H1 (cell line): ENCODE measurements at regions not wholly inside any gene's neighbourhood (a gene's known extent, or its start where the extent isn't known, plus 50 kb on each side); places are given as distances from the start of the nearest gene placed in this dataset.

Experiments used
- CTCF ChIA-PET: fragments of 300-600 bp; sonication (Branson Sonifier 250); formaldehyde crosslinking; loops from one replicate; lab custom pipeline; 2021; ENCODE audit not compliant: partially characterized antibody; lab: Charles Lee
- POLR2A ChIA-PET: fragments of 300-600 bp; sonication (Branson Sonifier 250); formaldehyde crosslinking; loops from one replicate; lab custom pipeline; 2021; ENCODE audit warnings: inconsistent platforms; ENCODE audit not compliant: partially characterized antibody; lab: Charles Lee
- DNase-seq, 2 experiments: peaks; one replicate each; pipeline versions ENCODE4 v3.0.0 to v3.0.0-alpha.2; 2010 to 2022; ENCODE audit warnings: low spot score in 2 of 2, low read depth in 1 of 2, mixed read lengths in 1 of 2
- FAIRE-seq: peaks from 2 replicates; lab custom pipeline; 2011; peaks lifted over from hg19 to GRCh38; lab: Jason Lieb, UNC
- H2AFZ ChIP-seq: 2 replicates; pipeline ENCODE4 v1.8.1; 2012; ENCODE audit warnings: low read length, inconsistent platforms
- H2AK5ac ChIP-seq: 2 replicates; pipeline ENCODE4 v1.6.1; 2013; ENCODE audit warnings: low read depth, low read length
- H2BK120ac ChIP-seq: replicated peaks from 2 replicates; pipeline ENCODE3; 2013; ENCODE audit warnings: low read depth, low read length, inconsistent platforms
- H2BK12ac ChIP-seq: 2 replicates; pipeline ENCODE4 v1.6.1; 2013; ENCODE audit warnings: low read depth, low read length
- H2BK15ac ChIP-seq: 2 replicates; pipeline ENCODE4 v1.6.1; 2013; ENCODE audit warnings: low read length
- H2BK20ac ChIP-seq: 2 replicates; pipeline ENCODE4 v1.6.1; 2013; ENCODE audit warnings: low read length
- H2BK5ac ChIP-seq: 2 replicates; pipeline ENCODE4 v1.6.1; 2013; ENCODE audit warnings: low read depth, low read length
- H3K14ac ChIP-seq: 2 replicates; pipeline ENCODE4 v1.6.1; 2013; ENCODE audit warnings: inconsistent platforms; ENCODE audit not compliant: insufficient read length
- H3K18ac ChIP-seq: 2 replicates; pipeline ENCODE4 v1.6.1; 2013; ENCODE audit warnings: low read length; ENCODE audit errors: extremely low read depth
- H3K23ac ChIP-seq: 2 replicates; pipeline ENCODE4 v1.6.1; 2013; ENCODE audit warnings: inconsistent platforms; ENCODE audit not compliant: insufficient read length
- H3K23me2 ChIP-seq: 2 replicates; pipeline ENCODE4 v1.6.1; 2013; ENCODE audit warnings: low read depth, low read length
- H3K27ac ChIP-seq: 2 replicates; pipeline ENCODE4 v1.6.1; 2011; ENCODE audit warnings: low read depth, low read length, inconsistent platforms
- H3K27me3 ChIP-seq, 4 experiments: replicated peaks in 1 of 4; 1 replicate in 1 of 4; 2 replicates in 3 of 4; pipeline versions ENCODE4 v1.6.1 to v1.8.1; 2011 to 2013; ENCODE audit warnings: low read length in 3 of 4, mild to moderate bottlenecking in 3 of 4, inconsistent platforms in 2 of 4, mixed read lengths in 2 of 4, moderate library complexity in 1 of 4; ENCODE audit not compliant: control insufficient read depth in 3 of 4, insufficient read depth in 3 of 4; ENCODE audit errors: extremely low read depth in 1 of 4
- H3K36me3 ChIP-seq, 4 experiments: 2 replicates each; pipeline versions ENCODE4 v1.6.1 to v1.8.1; 2011 to 2013; ENCODE audit warnings: mild to moderate bottlenecking in 4 of 4, low read length in 3 of 4, moderate library complexity in 2 of 4, control low read depth in 1 of 4, inconsistent platforms in 1 of 4; ENCODE audit not compliant: insufficient read depth in 4 of 4, control insufficient read depth in 2 of 4
- H3K4ac ChIP-seq: replicated peaks from 2 replicates; pipeline ENCODE3; 2013; ENCODE audit warnings: low read length, low read depth, mixed read lengths, inconsistent platforms; ENCODE audit not compliant: insufficient read length
- H3K4me1 ChIP-seq, 4 experiments: replicated peaks in 1 of 4; 1 replicate in 1 of 4; 2 replicates in 3 of 4; pipeline versions ENCODE4 v1.6.1 to v1.8.1; 2011 to 2013; ENCODE audit warnings: low read length in 3 of 4, inconsistent platforms in 2 of 4, mixed read lengths in 1 of 4; ENCODE audit not compliant: insufficient read depth in 4 of 4, control insufficient read depth in 3 of 4
- H3K4me2 ChIP-seq, 2 experiments: 2 replicates each; pipeline versions ENCODE4 v1.6.1 to v1.8.1; 2011 to 2013; ENCODE audit warnings: low read depth in 2 of 2, low read length in 2 of 2, control low read depth in 1 of 2, inconsistent platforms in 1 of 2, mild to moderate bottlenecking in 1 of 2; ENCODE audit not compliant: insufficient read depth in 1 of 2
- H3K4me3 ChIP-seq, 4 experiments: fragments of 200-600, 300-600 bp in 1 of 4; sonication (generic), shearing (Covaris generic), sonication (Bioruptor Twin) in 1 of 4; 2 replicates each; pipeline versions ENCODE4 v1.5.1 to v1.8.1; 2011 to 2016; ENCODE audit warnings: low read length in 4 of 4, low read depth in 3 of 4, control low read depth in 2 of 4, inconsistent platforms in 2 of 4, mild to moderate bottlenecking in 2 of 4, mixed read lengths in 1 of 4, moderate library complexity in 1 of 4; ENCODE audit not compliant: insufficient read depth in 2 of 4; ENCODE audit errors: extremely low read depth in 1 of 4
- H3K56ac ChIP-seq: replicated peaks from 2 replicates; pipeline ENCODE3; 2013; ENCODE audit warnings: low read depth, mild to moderate bottlenecking, mixed read lengths, low read length, inconsistent platforms; ENCODE audit not compliant: insufficient read length
- H3K79me1 ChIP-seq: 2 replicates; pipeline ENCODE4 v1.6.1; 2013; ENCODE audit warnings: low read depth, low read length, control low read depth
- H3K79me2 ChIP-seq, 2 experiments: 2 replicates each; pipeline versions ENCODE4 v1.6.1 to v1.8.1; 2012 to 2013; ENCODE audit warnings: low read length in 2 of 2, mild to moderate bottlenecking in 2 of 2, inconsistent platforms in 1 of 2; ENCODE audit not compliant: insufficient read depth in 2 of 2, control insufficient read depth in 1 of 2
- H3K9ac ChIP-seq, 4 experiments: replicated peaks in 1 of 4; 1 replicate in 1 of 4; 2 replicates in 3 of 4; pipeline versions ENCODE4 v1.6.1 to v1.8.1; 2011 to 2013; ENCODE audit warnings: low read depth in 3 of 4, low read length in 3 of 4, control low read depth in 2 of 4, mild to moderate bottlenecking in 2 of 4, moderate library complexity in 2 of 4, inconsistent platforms in 1 of 4; ENCODE audit errors: extremely low read depth in 1 of 4
- H3K9me3 ChIP-seq, 2 experiments: 2 replicates each; pipeline versions ENCODE4 v1.6.1 to v1.8.1; 2012 to 2013; ENCODE audit warnings: mild to moderate bottlenecking in 2 of 2, moderate library complexity in 2 of 2, control low read depth in 1 of 2, inconsistent platforms in 1 of 2, low read depth in 1 of 2, low read length in 1 of 2, mixed read lengths in 1 of 2; ENCODE audit not compliant: insufficient read depth in 2 of 2
- H4K20me1 ChIP-seq, 2 experiments: replicated peaks in 1 of 2; 2 replicates each; pipeline versions ENCODE3 to v1.8.1; 2011 to 2013; ENCODE audit warnings: inconsistent platforms in 2 of 2, low read length in 2 of 2, mild to moderate bottlenecking in 1 of 2; ENCODE audit not compliant: insufficient read depth in 2 of 2, control insufficient read depth in 1 of 2
- H4K5ac ChIP-seq: 2 replicates; pipeline ENCODE4 v1.6.1; 2013; ENCODE audit warnings: low read length, low read depth, mixed read lengths, inconsistent platforms; ENCODE audit not compliant: insufficient read length
- H4K8ac ChIP-seq: 2 replicates; pipeline ENCODE4 v1.8.0; 2013; ENCODE audit warnings: mild to moderate bottlenecking, moderate library complexity, low read length, inconsistent platforms; ENCODE audit not compliant: insufficient read depth; ENCODE audit errors: extremely low read depth
- H4K91ac ChIP-seq: replicated peaks from 2 replicates; pipeline ENCODE3; 2013; ENCODE audit warnings: low read length, mixed read lengths, inconsistent platforms; ENCODE audit not compliant: insufficient read length
- ATF2 ChIP-seq: IDR thresholded peaks from 2 replicates; pipeline ENCODE4 v1.6.1; 2012; ENCODE audit warnings: low read length, inconsistent platforms
- CBX5 ChIP-seq: fragments of 300-800, 300-1000 bp; sonication (generic); IDR thresholded peaks from 2 replicates; pipeline ENCODE4 v1.7.1; 2016; ENCODE audit warnings: antibody characterized with exemption, low read length, low read depth
- GABPA ChIP-seq: IDR thresholded peaks from 2 replicates; pipeline ENCODE4 v1.6.1; 2011; ENCODE audit warnings: mild to moderate bottlenecking, low read length, moderate library complexity, borderline replicate concordance; ENCODE audit not compliant: insufficient read depth
- HDAC6 ChIP-seq: IDR thresholded peaks from one replicate; pipeline ENCODE4 v1.7.1; 2012; ENCODE audit warnings: low read depth, mild to moderate bottlenecking, inconsistent platforms, low read length, moderate library complexity
- PHF8 ChIP-seq: fragments of 200-600 bp; sonication (generic); conservative IDR thresholded peaks from 2 replicates; pipeline ENCODE4 v1.7.1; 2012; ENCODE audit warnings: low read depth, mild to moderate bottlenecking, inconsistent platforms, low read length, moderate library complexity
- POU5F1 ChIP-seq: IDR thresholded peaks from 2 replicates; pipeline ENCODE4 v1.6.1; 2011; ENCODE audit warnings: low read depth, mild to moderate bottlenecking, low read length, moderate library complexity
- YY1 ChIP-seq: IDR thresholded peaks from 2 replicates; pipeline ENCODE4 v1.6.1; 2011; ENCODE audit warnings: low read depth, mild to moderate bottlenecking, low read length
- WGBS, 2 experiments: shearing (Covaris generic) in 1 of 2; methylation state at CpG; one replicate each; pipeline versions ENCODE4 v1.1.6 to v1.1.7; 2013 to 2015; ENCODE audit warnings: low lambda C conversion rate in 2 of 2, mixed read lengths in 2 of 2, inconsistent platforms in 1 of 2, low coverage in 1 of 2, missing lambda C conversion rate in 1 of 2; ENCODE audit not compliant: insufficient replicate concordance in 2 of 2, insufficient coverage in 1 of 2, insufficient read length in 1 of 2; ENCODE audit errors: extremely low coverage in 1 of 2, missing lambda C conversion rate in 1 of 2; 5-methylcytosine and 5-hydroxymethylcytosine counted together

GRCh38 chr6:917296-917695 lies 224.4 kb upstream of the EXOC2 start:
- H2BK15ac ChIP-seq: no peak overlapping the region
- no peak overlapping the region for H3K4me3 ChIP-seq
- DNase-seq: no peak
- H3K27ac ChIP-seq: no peak overlapping the region
- H2BK12ac ChIP-seq: no peak overlapping the region
- H4K8ac ChIP-seq: no peak overlapping the region
- H3K79me2 ChIP-seq: no peaks in the 10 kb centered on the region
- ChIA-PET CTCF (interaction anchor here (0.9 to 1.1 kb wide), 2 partner anchors 195 to 465 kb away, joined by 3 read pairs; no protein-coding TSS in a partner anchor), POLR2A (no interaction called here)
- no peak for FAIRE-seq
- H3K36me3 ChIP-seq: no peaks in the 10 kb centered on the region
- no peak overlapping the region for H3K18ac ChIP-seq
- H3K4ac ChIP-seq: no peak overlapping the region
- H3K23me2 ChIP-seq: no peaks in the 10 kb centered on the region
- no peaks in the 10 kb centered on the region; a peak in 1 of 7 replicates for H3K27me3 ChIP-seq
- peaks cover 0 to 2% (median 0%) of the 10 kb centered on the region in 4 experiments; a peak in 2 of 7 replicates for H3K4me1 ChIP-seq
- H3K9ac ChIP-seq: no peak overlapping the region
- H4K91ac ChIP-seq: no peak overlapping the region
- H2AFZ ChIP-seq: no peak overlapping the region
- no peak overlapping the region for H3K14ac ChIP-seq
- H2BK5ac ChIP-seq: no peak overlapping the region
- no peak overlapping the region for H3K56ac ChIP-seq
- no peak overlapping the region for H2BK120ac ChIP-seq
- no peak overlapping the region for H3K4me2 ChIP-seq
- 82% methylated on average over 2 of the region's 2 CpGs; no CpG with 5 or more reads in 1 of the 2 experiments for WGBS, 2 experiments
- H2BK20ac ChIP-seq: no peak overlapping the region
- H4K20me1 ChIP-seq: no peaks in the 10 kb centered on the region
- no peak overlapping the region for H3K23ac ChIP-seq
- no peak for TF ChIP-seq CBX5
- no peak for TF ChIP-seq ATF2
- TF ChIP-seq PHF8: no peak
- no peak for TF ChIP-seq HDAC6
- no peak for TF ChIP-seq YY1
- no peak for TF ChIP-seq POU5F1
- no peak for TF ChIP-seq GABPA
- H3K9me3 ChIP-seq: peaks cover 36 to 43% of the 10 kb centered on the region in 2 experiments
- no peak overlapping the region for H2AK5ac ChIP-seq
- no peak overlapping the region for H4K5ac ChIP-seq
- H3K79me1 ChIP-seq: no peaks in the 10 kb centered on the region; the same call in 1 of the 2 replicates
